Fibroblast of skin of right quadriceps (primary cell): ENCODE measurements at regions not wholly inside any gene's neighbourhood (a gene's known extent, or its start where the extent isn't known, plus 50 kb on each side); places are given as distances from the start of the nearest gene placed in this dataset.
A peak's percentile ranks its signal among the peaks of the same experiment; 100 is the strongest.

ENCODE experiments used
- DNase-seq: peaks from one replicate; pipeline ENCODE4 v3.0.0-alpha.2; 2013

DNA sequence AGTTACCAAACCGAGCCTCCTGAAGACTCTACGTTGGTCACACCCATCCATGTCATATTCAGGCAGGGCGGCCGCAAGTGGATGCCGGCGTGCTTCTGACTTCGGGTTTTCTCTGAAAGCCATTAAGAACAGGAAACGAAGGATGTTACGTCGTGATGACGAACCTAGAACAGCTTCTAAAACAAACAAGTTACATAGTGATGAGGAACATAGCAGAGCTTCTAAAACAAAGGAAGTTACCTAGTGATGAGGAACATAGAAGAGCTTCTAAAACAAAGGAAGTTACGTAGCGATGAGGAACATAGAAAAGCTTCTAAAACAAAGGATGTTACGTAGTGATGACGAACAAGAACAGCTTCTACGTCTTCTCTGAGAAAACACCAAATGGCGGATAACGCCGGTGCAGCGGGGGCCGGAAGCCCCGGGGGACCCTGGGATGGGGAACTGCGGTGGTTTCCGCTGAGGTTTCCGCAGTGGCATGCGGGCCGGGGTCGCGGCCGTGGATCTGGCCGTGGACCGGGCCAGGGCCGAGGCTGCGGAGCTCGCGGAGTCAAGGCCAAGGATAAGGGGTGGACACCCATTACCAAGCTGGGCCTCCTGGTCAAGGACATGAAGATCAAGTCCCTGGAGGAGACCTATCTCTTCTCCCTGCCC is 141.1 kb downstream of the SOCS6 start:
- DNase-seq, result no peak

DNA sequence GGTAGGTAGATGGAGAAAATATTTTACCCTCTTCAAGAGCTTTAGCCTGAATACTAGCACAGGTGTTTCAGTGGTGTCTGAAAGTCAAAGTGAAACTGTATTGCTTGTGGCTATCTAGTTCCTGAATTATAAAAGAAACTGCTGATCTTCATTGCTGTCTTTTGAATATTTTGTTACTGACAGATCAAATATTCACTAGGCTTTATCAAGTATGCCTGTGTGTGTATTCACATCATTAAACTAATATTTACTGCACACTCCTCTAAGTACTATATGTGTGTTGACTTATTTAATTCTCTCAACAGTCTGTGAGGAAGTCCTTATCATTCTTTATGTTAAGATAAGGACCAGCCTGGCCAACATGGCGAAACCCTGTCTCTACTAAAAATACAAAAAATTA is 139.6 kb downstream of the SOCS6 start:
- no peak for DNase-seq

DNA sequence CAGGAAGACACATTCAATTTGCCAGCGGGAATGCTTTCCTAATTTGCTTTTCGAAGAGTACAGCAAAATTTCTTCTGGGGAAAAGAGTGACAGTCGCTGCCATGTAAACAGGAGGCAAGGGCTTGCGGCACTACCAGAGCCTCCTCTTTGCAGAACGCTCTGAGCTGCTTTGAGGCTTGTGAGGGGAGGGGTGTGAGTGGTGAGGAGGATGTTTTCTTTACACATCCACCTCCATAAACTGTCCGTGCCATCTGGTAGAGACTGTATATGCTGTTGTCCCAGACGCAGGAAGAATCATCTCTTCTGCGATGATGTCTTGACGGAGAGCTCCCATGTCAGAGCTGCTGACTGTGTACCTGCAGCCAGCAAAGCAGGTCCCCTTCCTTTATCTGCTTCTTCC is 138.0 kb downstream of the SOCS6 start:
- DNase-seq, result no peak

DNA sequence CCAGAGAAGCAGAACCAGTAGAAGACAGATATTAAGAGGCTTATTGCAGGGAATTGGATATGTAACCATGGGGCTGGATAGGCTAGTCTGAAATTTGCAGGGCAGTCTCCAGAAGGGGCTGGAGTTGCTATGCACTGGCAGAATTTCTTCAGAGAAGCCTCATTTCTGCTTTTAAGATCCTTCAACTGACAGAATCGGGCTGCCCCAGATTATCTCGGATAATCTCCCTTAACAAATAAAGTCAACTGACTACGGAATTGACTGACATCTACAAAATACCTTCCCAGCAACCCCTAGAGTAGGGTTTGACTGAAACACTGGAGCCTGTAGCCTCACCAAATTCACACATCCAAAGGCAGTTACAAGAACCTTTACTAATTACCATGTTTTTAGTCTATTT is 136.4 kb downstream of the SOCS6 start:
- no peak for DNase-seq

DNA sequence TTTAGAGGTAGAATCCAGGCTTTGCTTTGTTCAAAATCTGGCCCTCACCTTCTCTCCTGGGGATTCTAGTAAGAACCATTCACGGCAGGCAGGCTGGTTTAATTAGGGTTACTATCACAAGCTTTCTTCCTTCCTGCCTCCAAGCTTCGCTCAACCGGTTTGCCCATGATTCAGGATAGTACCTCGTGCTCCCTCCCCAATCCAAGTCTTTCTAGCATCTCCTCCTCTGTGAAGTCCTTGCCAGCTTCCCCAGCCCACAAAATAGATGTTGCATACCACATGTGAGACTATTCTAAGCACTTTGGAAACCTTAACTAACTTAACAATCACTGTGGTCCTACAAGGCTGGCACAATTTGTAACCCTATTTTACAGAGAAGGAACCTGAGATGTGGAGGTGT is 135.1 kb downstream of the SOCS6 start:
- peak; percentile 57 for DNase-seq

DNA sequence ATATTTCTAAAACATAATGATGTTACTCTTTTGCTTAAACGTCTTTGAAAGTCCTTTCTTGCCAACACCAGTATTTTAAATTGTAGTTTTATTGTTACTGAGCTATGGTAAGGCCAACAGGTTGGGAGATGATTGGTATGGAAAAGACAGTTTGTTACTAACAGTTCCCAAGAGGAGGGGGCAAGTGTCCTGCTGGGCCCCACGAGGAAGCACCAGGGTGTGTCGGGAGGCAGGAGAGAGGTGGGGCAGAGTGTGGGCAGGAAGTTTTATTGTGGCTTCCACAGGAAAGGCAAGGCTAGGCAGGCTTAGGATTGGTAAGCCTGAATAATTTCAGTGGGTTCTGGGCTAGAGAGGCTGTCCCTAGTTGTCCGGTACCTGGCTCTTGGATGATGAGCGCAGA is 134.3 kb downstream of the SOCS6 start:
- no peak for DNase-seq

DNA sequence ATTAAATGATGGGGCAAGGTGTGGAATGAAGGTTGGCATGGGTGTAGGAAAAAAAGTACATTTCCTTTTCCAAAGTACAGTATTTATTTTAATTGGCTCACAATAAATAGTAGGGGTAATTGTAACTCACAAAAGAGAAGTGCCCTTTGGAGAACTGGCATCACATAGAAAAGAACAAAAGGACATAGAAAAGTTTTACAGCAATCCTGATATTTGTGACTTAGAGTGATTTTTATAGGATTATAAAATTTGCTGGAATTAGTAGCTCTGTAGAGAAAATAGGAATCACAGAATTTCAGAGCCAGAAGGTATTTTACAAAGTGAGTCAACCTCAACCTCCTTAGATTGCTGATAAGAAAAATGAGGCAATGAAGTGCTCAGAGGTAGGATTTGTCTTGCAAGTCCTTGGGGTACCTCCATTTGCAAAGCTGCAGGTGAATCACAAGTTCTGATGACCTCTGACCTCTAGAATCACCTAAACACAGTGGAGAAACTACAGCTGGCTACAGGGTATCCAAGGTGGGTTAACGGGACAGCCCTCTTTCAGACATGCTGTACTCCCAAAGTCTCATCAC is 133.6 kb downstream of the SOCS6 start:
- DNase-seq, result peak; percentile 17

DNA sequence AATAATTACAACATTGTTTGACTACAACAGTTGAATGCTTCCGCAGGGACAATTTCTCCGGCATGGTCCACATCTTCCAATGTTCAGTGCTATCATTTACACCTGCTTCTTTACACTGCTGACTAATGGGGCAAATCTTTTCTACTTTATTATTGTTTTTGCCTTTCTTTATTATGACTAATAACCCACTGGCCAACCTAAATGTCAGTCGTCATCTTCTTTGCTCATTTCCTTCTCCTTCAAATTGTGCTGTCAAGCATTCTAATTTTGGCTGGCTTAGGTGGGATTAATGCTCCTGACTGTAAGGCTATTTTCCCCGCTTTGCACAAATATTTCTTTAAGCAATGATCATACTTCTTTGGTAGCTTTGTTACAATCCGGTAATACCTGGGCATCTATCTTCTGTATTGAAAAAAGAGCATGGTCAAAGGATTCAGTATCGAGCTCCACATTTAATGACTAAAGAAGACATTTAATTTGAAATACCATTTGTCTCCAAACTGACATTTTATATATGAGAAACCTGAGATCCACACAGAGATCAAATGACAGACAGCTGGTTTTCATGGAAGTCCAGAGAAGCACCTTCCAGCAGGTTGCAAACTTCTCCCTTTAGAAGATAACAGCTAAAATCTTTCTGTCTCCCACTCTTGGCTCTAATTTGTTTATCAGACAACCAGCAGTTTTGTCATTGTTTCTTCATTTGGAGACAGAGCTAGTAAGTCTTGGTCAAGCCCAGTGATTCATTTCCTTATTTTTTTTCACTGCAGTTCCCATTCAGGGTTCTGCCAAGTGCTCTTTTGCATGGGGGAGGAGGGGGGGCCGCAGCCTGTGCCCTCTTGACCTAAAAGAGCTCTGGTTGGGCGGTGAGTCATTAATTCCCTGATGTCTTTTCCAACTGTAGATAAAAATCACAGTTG is 132.9 kb downstream of the SOCS6 start:
- DNase-seq, result peak; percentile 88

DNA sequence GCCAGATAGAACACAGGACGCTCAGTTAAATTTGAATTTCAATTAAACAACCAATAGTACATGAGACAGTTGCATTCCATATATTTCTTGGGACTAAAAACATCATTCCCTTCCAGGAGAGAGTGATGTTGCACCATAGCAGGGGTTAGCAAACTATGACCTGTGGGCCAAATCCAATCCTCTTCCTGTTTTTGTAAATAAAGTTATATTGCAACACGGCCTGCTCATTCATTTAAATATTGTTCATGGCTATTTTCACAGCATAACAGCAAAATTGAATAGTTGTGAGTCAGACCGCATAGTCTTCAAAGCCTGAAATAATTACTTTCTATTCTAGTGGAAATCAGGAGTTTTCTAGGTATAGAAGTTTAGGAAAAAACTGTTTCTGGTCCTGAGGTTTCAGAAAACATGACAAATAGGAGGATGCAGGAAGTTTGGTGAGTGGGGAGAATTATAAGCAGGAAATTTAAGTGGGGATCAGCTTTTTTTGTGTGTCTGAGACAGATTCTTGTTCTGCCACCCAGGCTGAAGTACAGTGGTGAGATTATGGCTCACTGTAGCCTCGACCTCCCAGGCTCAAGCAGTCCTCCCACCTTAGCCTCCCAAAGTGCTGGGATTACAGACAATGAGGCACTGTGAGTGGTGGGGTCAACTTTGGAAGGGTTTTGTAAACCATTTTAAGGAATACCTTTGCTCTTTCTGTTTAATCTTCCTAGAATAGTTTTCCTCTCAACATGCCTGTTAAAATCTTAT is 131.5 kb downstream of the SOCS6 start:
- peak; percentile 64 for DNase-seq

DNA sequence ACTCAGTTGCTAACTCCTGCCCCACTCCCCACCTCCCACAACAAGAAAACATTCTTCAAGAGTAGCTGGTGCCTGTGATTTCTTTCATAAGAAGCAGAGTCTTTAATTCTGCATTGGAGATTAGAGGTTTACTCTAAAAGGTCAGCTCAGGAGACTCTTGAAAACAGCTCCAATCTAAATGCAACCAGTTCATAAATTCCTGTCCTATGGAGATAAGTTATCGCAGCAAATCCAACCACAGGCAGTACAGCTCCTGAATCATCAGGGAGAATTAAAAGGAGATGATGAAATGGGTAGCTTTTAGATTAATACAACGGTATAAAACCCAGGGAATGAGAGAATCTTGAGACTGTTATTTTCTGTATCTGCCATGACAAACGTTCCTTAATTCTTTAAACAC is 130.7 kb downstream of the SOCS6 start:
- peak; percentile 76 for DNase-seq

DNA sequence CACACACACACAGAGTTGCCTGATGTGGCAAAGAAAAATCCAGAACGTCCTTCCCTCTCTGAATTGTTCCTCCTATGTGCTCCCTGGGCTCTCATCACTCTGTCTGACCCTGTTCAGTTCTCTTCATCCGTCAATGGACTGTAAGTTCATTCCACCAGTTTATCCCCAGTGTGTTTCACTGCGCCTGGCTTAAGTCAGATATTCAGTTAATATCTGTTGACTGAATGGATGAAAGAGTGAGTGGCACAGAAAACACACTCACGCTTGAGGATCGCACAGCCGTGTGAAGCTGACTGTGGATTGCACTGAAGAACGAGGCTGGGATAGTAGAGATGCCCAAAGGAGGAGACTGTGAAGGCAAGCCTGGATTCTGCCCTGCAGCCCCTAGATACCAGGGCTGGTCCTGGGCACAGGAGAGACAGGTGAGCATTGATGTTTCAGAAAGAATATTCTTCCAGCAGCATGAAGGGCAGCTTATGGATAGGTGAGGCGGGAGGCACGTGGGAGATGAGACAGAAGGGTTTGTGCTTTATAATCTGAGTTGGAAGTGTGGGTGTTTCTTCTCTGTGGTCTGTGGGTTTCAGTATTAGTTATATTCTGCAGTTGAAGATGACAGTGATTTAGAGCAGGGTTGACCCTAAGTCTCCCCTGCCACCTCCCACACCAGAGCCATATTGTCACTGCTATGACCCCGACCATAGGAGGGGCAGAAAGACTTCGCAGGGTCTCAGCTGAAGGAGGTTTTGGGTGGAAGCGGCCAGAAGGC is 129.9 kb downstream of the SOCS6 start:
- no peak for DNase-seq

DNA sequence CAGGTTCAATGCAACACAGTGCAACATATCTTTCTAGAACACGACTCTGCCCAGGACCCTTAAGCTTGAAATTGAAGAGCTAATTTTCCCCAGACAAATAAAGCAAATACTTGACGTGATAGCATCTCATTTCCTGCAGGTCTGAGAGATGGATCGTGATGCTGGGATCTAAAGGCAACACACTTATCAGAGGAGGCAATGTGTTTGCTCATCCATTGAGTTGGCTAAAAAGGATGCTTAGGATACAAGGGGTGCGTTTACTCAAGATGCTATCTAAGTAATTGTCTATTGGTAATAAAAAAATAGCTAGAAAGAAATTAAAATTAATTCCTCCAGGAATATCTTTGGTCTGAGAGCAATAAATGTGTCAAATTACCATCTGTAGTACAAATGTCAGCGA is 129.0 kb downstream of the SOCS6 start:
- DNase-seq, result no peak

DNA sequence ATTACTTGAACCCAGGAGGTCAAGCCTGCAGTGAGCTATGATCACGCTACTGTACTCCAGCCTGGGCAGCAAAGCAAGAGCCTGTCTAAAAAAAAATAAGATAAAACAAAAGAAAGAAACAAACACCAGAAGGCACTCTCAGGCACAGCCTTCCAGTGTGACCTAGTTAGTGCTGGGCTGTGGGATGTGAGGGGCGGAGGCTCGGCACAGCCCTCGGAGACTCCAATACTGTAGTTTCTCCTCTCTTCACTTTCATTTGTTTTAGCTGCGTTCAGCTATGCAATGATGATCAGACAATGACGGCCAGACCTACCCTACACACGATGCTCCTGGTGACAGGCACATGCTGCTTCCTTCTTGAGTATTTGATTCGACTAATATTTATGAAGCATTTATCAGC is 127.7 kb downstream of the SOCS6 start:
- no peak for DNase-seq

DNA sequence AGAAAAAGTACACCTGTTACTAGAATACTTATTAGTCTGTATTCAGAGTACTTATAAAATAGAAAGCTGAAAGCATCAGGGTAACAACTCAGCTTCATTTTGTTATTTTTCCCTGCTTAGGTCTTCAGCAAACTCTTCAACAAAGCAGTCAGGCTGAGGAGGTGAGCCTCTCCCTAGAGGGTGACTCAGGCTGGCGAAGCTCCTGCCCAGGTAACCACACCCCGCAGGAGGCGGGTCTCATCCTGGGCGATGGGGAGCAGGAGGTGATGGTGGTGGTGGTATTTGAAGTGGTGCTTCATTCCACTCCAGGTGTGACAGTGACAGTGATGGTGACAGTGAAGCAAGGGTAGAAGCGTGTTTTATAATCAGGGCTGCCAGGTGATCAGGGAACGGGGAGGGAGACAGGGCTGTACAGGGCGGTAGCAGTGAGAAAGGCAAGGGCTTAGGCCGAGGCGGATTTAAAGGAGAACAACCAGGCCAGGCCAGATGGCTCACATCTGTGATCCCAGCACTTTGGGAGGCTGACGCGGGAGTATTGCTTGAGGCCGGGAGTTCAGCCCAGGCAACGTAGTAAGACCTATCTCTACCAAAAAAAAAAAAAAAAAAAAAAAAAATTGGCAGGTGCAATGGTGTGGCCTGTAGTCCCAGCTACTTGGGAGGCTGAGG is 127.1 kb downstream of the SOCS6 start:
- DNase-seq, result no peak

DNA sequence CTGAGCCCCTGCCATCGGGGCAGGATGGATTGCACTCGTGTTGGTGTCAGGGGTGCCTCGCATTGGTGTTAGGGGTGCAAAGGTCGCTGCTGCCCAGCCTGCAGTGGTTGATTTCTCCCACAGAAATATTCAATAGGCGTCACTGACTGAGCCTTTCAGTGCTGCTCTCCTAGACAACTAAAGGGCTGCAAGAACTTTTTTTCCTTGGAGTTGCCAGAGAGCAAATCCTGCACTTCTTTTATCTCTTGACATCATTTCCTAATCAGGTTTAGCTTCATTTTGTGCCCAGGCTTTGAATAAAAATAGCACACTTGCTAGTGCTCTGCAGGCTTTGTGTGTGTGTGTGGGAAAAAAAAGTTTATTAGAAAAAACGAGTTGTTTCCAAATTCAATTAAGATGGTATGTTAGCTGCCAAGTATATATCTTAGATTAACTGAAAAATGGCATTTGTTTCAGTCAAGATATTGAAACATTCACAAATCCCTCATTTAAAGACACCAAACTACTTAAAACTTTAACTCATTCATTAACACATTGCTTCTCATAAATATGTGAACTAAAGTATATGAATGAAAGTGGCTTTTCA is 125.6 kb downstream of the SOCS6 start:
- no peak for DNase-seq

DNA sequence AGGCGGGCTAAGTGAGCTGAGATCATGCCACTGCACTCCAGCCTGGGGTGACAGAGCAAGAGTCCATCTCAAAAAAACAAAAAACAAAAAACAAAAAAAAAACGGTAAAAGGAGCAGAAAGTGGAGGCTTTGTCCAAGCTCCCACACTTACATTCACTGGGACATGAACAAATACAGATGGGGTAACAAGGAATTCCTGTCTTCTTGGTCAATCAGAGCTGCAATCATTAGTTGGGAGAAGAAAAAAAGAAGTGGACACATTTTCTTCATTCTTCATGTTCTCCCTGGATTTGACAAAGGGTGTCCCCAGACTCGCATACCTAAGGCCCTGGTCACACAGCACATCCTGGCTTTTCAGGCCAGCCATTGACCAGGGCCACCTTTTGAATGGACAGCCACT is 124.6 kb downstream of the SOCS6 start:
- DNase-seq, result no peak

DNA sequence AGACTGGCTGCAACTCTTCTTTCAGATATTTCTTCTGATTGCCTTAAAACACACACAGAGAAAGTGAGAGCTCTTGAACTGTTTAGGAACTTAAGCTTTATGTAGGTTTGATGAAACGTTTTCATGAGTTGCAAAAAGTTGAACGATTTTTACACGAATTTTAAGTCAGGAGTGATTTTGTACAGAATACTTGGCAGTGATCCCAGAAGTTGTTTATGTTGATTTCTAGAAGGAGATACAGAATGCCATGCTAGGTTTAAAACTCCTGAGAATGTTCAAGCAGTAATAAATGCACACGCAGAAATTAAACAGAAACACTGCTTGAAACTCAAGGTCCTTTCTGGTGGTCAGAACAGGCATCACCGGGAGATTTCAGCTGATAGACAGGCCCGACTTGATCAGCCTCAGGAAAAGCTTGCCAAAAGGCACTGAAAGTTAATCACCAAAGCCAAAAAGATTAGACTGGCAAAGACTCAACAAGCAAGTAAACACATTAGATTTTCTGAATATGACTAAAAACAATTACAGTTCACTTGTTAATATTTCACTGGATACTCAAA is 123.1 kb downstream of the SOCS6 start:
- no peak for DNase-seq

DNA sequence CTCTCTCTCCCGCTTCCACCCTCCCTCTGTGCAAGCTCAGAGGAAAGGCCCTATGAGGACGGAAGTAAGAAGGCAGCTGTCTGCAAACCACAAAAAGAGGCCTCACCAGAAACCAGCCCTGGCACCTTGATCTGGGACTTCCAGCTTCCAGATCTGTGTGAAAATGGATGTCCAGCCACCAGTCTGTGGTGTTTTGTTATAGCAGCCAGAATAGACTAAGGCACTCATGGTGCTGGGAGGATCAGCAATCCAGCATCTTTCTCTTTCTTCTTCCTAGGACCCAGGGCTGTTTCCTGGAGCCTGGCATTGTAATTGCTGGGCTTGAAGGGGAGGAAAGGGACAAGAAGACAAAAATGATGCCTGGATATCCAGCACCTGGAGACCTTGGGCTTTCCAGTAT is 122.5 kb downstream of the SOCS6 start:
- DNase-seq, result no peak

DNA sequence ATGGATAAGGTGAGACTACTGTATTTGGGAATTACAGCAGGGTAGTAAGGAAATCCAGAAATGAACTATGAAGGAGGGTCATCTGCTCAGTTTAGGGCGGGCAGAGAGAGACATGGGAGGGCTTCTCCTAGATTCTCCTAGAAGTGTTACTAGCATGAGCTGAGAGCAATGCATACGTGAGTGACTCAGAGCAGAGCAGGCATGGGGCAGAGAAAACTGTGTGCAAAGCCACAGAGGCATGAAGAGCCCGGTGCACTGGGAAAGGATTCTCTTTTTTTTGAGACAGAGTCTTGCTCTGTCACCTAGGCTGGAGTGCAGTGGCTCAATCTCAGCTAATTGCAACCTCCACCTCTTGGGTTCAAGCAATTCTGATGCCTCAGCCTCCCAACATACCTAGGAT is 116.2 kb downstream of the SOCS6 start:
- no peak for DNase-seq

DNA sequence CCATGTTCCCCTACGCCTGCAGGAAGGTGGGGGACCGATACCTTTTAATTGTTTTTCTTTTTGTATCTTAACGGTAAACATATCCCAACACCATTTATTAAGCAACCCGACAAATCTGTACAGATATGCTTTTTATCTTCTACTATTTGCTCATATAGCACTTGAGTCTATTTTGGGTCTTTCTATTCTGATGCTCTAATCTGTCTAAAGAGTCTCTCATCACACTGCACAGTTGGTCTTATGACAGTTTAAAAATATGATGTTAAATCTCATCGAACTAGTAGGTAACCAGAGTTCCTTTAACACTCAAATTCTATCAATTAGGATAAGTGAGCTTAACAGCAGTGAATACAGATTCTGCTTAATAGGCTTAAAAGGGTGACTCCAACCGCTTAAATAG is 111.6 kb downstream of the SOCS6 start:
- DNase-seq, result no peak

DNA sequence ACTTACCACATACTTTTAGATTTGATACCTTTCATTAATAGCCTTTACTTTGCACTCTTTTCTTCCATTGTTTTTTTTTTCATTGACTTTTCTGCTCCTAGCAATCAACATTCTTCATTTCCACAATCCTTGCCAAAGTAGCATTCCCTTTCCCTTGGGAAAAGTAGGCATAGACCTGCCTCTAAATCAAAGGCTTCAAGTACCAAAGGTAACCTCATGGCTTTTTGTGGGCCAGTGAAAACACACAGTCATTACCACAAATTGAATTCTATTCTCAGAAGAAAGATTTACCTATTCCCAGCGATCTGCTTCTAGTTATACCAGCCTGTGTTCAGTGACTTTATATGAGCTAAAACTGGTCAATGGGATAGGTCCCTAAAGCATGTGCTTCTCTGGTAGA is 109.2 kb downstream of the SOCS6 start:
- no peak for DNase-seq
